Immature natural killer cell (primary cell): ENCODE measurements at regions not wholly inside any gene's neighbourhood (a gene's known extent, or its start where the extent isn't known, plus 50 kb on each side); places are given as distances from the start of the nearest gene placed in this dataset.
"Not testable (repeated sequence)": the region's sequence is repeated elsewhere in the genome, so short reads cannot be mapped to it uniquely, and the experiment has no call there.

Experiments
- DNase-seq, 3 donors: peaks; one replicate each; pipeline ENCODE4 v3.0.0; 2022; ENCODE audit warnings: mixed read lengths in 1 of 3
- H3K27ac Mint-ChIP-seq, 6 donors: one replicate each; pipeline ENCODE4 v1.8.0; 2020; ENCODE audit warnings: mixed read lengths in 6 of 6, mild to moderate bottlenecking in 5 of 6, inconsistent platforms in 4 of 6, moderate library complexity in 3 of 6
- H3K27me3 Mint-ChIP-seq, 3 donors: one replicate each; pipeline ENCODE4 v1.8.0; 2020 to 2021; ENCODE audit warnings: low read depth in 3 of 3, mild to moderate bottlenecking in 3 of 3, mixed read lengths in 3 of 3, moderate library complexity in 3 of 3, inconsistent platforms in 1 of 3
- H3K36me3 Mint-ChIP-seq, 3 donors: one replicate each; pipeline ENCODE4 v1.8.0; 2020; ENCODE audit warnings: mixed read lengths in 3 of 3, inconsistent platforms in 2 of 3, mild to moderate bottlenecking in 2 of 3
- H3K4me1 Mint-ChIP-seq, 2 donors: one replicate each; pipeline ENCODE4 v1.8.0; 2020; ENCODE audit warnings: inconsistent platforms in 2 of 2, mild to moderate bottlenecking in 2 of 2, mixed read lengths in 2 of 2, moderate library complexity in 1 of 2
- H3K4me3 Mint-ChIP-seq, 5 donors: one replicate each; pipeline ENCODE4 v1.8.0; 2020; ENCODE audit warnings: mild to moderate bottlenecking in 5 of 5, mixed read lengths in 5 of 5, inconsistent platforms in 3 of 5, moderate library complexity in 3 of 5
- H3K9me3 Mint-ChIP-seq, 6 donors: one replicate each; pipeline ENCODE4 v1.8.0; 2020; ENCODE audit warnings: mild to moderate bottlenecking in 6 of 6, mixed read lengths in 6 of 6, inconsistent platforms in 4 of 6, moderate library complexity in 3 of 6

- Mint-ChIP-seq H3K36me3 (no peaks in the 10 kb centered on the region), H3K27ac (no peak overlapping the region), H3K9me3 (no peaks in the 10 kb centered on the region), H3K4me3 (no peak overlapping the region), H3K27me3 (peaks cover 2 to 4% (median 2%) of the 10 kb centered on the region in 3 donors), H3K4me1 (no peaks in the 10 kb centered on the region)
- DNase-seq = no peak
These were observed 421.9 kb upstream of the DIPK2B start for GRCh38 chrX:45622538-45622937.

- Mint-ChIP-seq H3K4me1 (no peaks in the 10 kb centered on the region), H3K4me3 (no peak overlapping the region), H3K36me3 (no peaks in the 10 kb centered on the region), H3K27ac (no peak overlapping the region), H3K27me3 (peaks cover 2 to 7% (median 2%) of the 10 kb centered on the region in 3 donors), H3K9me3 (no peaks in the 10 kb centered on the region)
- no peak for DNase-seq
These were observed 421.4 kb upstream of the DIPK2B start for GRCh38 chrX:45622042-45622423.

- DNase-seq = no peak
- Mint-ChIP-seq H3K9me3 (no peaks in the 10 kb centered on the region), H3K4me3 (no peak overlapping the region), H3K36me3 (no peaks in the 10 kb centered on the region), H3K27me3 (peaks cover 2 to 7% (median 3%) of the 10 kb centered on the region in 3 donors), H3K4me1 (no peaks in the 10 kb centered on the region), H3K27ac (no peak overlapping the region)
These were observed 420.8 kb upstream of the DIPK2B start for GRCh38 chrX:45621376-45622041.

GRCh38 chrX:45619290-45619689, 418.6 kb upstream of the DIPK2B start:
- Mint-ChIP-seq H3K9me3 (peaks cover 0 to 2% (median 0%) of the 10 kb centered on the region in 6 donors), H3K4me3 (no peak overlapping the region), H3K36me3 (no peaks in the 10 kb centered on the region), H3K27me3 (peaks cover 2 to 7% (median 3%) of the 10 kb centered on the region in 3 donors), H3K27ac (no peak overlapping the region), H3K4me1 (no peaks in the 10 kb centered on the region)
- no peak for DNase-seq

- H3K27ac Mint-ChIP-seq, H3K36me3 Mint-ChIP-seq, H3K4me3 Mint-ChIP-seq, DNase-seq, H3K27me3 Mint-ChIP-seq, H3K4me1 Mint-ChIP-seq: not testable (repeated sequence)
- peaks cover 2 to 11% (median 4%) of the 10 kb centered on the region in 6 donors for H3K9me3 Mint-ChIP-seq
These were observed 414.9 kb upstream of the DIPK2B start for GRCh38 chrX:45615591-45615990.

GRCh38 chrX:45614853-45615252, 414.2 kb upstream of the DIPK2B start:
- Mint-ChIP-seq H3K27me3 (peaks cover 1 to 7% (median 1%) of the 10 kb centered on the region in 3 donors), H3K27ac (no peak overlapping the region), H3K4me3 (no peak overlapping the region), H3K4me1 (no peaks in the 10 kb centered on the region), H3K36me3 (peaks cover 0 to 6% (median 0%) of the 10 kb centered on the region in 3 donors), H3K9me3 (peaks cover 2 to 11% (median 5%) of the 10 kb centered on the region in 6 donors)
- DNase-seq = no peak

GRCh38 chrX:45602151-45602550, 401.5 kb upstream of the DIPK2B start:
- Mint-ChIP-seq H3K4me3 (no peak overlapping the region), H3K27ac (no peak overlapping the region), H3K27me3 (peaks cover 3 to 5% (median 4%) of the 10 kb centered on the region in 3 donors), H3K9me3 (peaks cover 0 to 4% (median 0%) of the 10 kb centered on the region in 6 donors), H3K36me3 (peaks cover 0 to 3% (median 0%) of the 10 kb centered on the region in 3 donors), H3K4me1 (no peaks in the 10 kb centered on the region)
- no peak for DNase-seq

- Mint-ChIP-seq H3K4me1 (no peaks in the 10 kb centered on the region), H3K4me3 (no peak overlapping the region), H3K36me3 (peaks cover 0 to 3% (median 0%) of the 10 kb centered on the region in 3 donors), H3K27me3 (peaks cover 3 to 5% (median 4%) of the 10 kb centered on the region in 3 donors), H3K9me3 (peaks cover 0 to 4% (median 0%) of the 10 kb centered on the region in 6 donors), H3K27ac (no peak overlapping the region)
- no peak for DNase-seq
These were observed 400.4 kb upstream of the DIPK2B start for GRCh38 chrX:45601052-45601451.

- no peaks in the 10 kb centered on the region for H3K9me3 Mint-ChIP-seq
- no peak overlapping the region for H3K4me3 Mint-ChIP-seq
- no peaks in the 10 kb centered on the region for H3K36me3 Mint-ChIP-seq
- peaks cover 3 to 6% (median 5%) of the 10 kb centered on the region in 3 donors for H3K27me3 Mint-ChIP-seq
- H3K27ac Mint-ChIP-seq = no peak overlapping the region
- no peak for DNase-seq
- no peaks in the 10 kb centered on the region for H3K4me1 Mint-ChIP-seq
These were observed 398.2 kb upstream of the DIPK2B start for GRCh38 chrX:45598861-45599260.

GRCh38 chrX:45596188-45596808, 395.6 kb upstream of the DIPK2B start:
- H3K27me3 Mint-ChIP-seq = peaks cover 0 to 2% (median 2%) of the 10 kb centered on the region in 3 donors
- no peak for DNase-seq
- H3K27ac Mint-ChIP-seq = no peak overlapping the region
- H3K4me3 Mint-ChIP-seq = no peak overlapping the region
- no peaks in the 10 kb centered on the region for H3K4me1 Mint-ChIP-seq
- no peaks in the 10 kb centered on the region for H3K36me3 Mint-ChIP-seq
- H3K9me3 Mint-ChIP-seq = no peaks in the 10 kb centered on the region

GRCh38 chrX:45592101-45592500, 391.4 kb upstream of the DIPK2B start:
- Mint-ChIP-seq H3K4me3 (no peak overlapping the region), H3K4me1 (no peaks in the 10 kb centered on the region), H3K9me3 (peaks cover 0 to 5% (median 0%) of the 10 kb centered on the region in 6 donors), H3K27ac (no peak overlapping the region), H3K27me3 (peaks cover 2 to 5% (median 4%) of the 10 kb centered on the region in 3 donors), H3K36me3 (peaks cover 0 to 4% (median 0%) of the 10 kb centered on the region in 3 donors)
- DNase-seq = no peak

- no peak overlapping the region for H3K4me3 Mint-ChIP-seq
- no peaks in the 10 kb centered on the region for H3K4me1 Mint-ChIP-seq
- H3K9me3 Mint-ChIP-seq = peaks cover 0 to 5% (median 0%) of the 10 kb centered on the region in 6 donors
- no peak overlapping the region for H3K27ac Mint-ChIP-seq
- no peak for DNase-seq
- H3K36me3 Mint-ChIP-seq = peaks cover 0 to 4% (median 0%) of the 10 kb centered on the region in 3 donors
- H3K27me3 Mint-ChIP-seq = peaks cover 2 to 5% (median 4%) of the 10 kb centered on the region in 3 donors
These were observed 391.0 kb upstream of the DIPK2B start for GRCh38 chrX:45591650-45592049.

- DNase-seq = no peak
- Mint-ChIP-seq H3K4me3 (no peak overlapping the region), H3K27me3 (peaks cover 0 to 5% (median 0%) of the 10 kb centered on the region in 3 donors), H3K9me3 (peaks cover 3 to 14% (median 8%) of the 10 kb centered on the region in 6 donors), H3K4me1 (no peaks in the 10 kb centered on the region), H3K27ac (no peak overlapping the region), H3K36me3 (peaks cover 0 to 7% (median 5%) of the 10 kb centered on the region in 3 donors)
These were observed 384.0 kb upstream of the DIPK2B start for GRCh38 chrX:45584717-45585116.

- Mint-ChIP-seq H3K4me3 (no peak overlapping the region), H3K27ac (no peak overlapping the region), H3K27me3 (peaks cover 0 to 2% (median 2%) of the 10 kb centered on the region in 3 donors), H3K4me1 (no peaks in the 10 kb centered on the region), H3K36me3 (peaks cover 0 to 12% (median 10%) of the 10 kb centered on the region in 3 donors), H3K9me3 (peaks cover 2 to 23% (median 10%) of the 10 kb centered on the region in 6 donors)
- no peak for DNase-seq
These were observed 376.7 kb upstream of the DIPK2B start for GRCh38 chrX:45577361-45577760.
